AG04449 (cell line): ENCODE measurements at regions not wholly inside any gene's neighbourhood (a gene's known extent, or its start where the extent isn't known, plus 50 kb on each side); places are given as distances from the start of the nearest gene placed in this dataset.

Source experiments
- CTCF ChIA-PET: fragments of 350-600 bp; formaldehyde crosslinking; extraction: SDS; loops from one replicate; lab custom pipeline; 2021; ENCODE audit warnings: antibody characterized with exemption; lab: Yijun Ruan, JAX
- POLR2A ChIA-PET: fragments of 400-600, 350-600 bp; formaldehyde crosslinking; extraction: SDS; loops from one replicate; lab custom pipeline; 2020; ENCODE audit warnings: antibody characterized with exemption, inconsistent platforms; lab: Yijun Ruan, JAX
- DNase-seq: peaks from one replicate; pipeline ENCODE4 v3.0.0-alpha.2; 2010; ENCODE audit warnings: low read depth, low spot score
- H3K4me3 ChIP-seq: 2 replicates; pipeline ENCODE4 v1.5.1; 2011; ENCODE audit warnings: low read depth, mild to moderate bottlenecking, control low read depth, low read length
- CTCF ChIP-seq: IDR thresholded peaks from one replicate; pipeline ENCODE4 v1.5.1; 2011; ENCODE audit warnings: mild to moderate bottlenecking, moderate library complexity, low read length, control low read depth, inconsistent platforms; ENCODE audit not compliant: insufficient read depth; ENCODE audit errors: missing control alignments

DNA sequence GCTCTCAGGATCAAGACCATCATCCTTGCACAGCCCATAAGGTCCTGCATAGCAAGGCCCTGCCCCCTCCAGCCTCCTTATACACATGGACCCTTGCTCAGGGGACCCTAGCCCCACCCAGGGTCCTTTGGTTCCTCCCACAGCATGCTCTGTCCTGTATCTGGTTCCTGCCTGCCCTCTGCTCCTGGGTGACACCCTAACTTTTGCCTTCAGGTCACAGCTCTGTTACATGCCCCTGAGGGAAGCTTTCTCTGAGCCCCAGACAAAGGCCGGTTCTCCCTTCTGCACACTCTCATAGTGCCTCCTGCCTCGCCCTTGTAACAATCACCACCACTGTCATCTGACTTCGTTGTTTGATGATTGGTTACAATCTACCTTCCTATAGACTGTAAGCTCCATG lies 204.8 kb downstream of the SMAD2 start:
- H3K4me3 ChIP-seq = no peak overlapping the region
- DNase-seq = no peak
- TF ChIP-seq CTCF = no peak
- ChIA-PET CTCF (no interaction called here), POLR2A (no interaction called here)

GRCh38 chr18:47724186-47724975 lies 206.1 kb downstream of the SMAD2 start:
- DNase-seq = no peak
- POLR2A ChIA-PET = no interaction called here
- CTCF ChIA-PET = interaction anchor here (0.9 to 1.7 kb wide), 3 partner anchors 24 to 32 kb away, joined by 3 to 4 read pairs (median 4); no protein-coding TSS in a partner anchor
- no peak for TF ChIP-seq CTCF
- H3K4me3 ChIP-seq = no peak overlapping the region

- ChIA-PET CTCF (no interaction called here), POLR2A (no interaction called here)
- no peak for TF ChIP-seq CTCF
- no peak for DNase-seq
- no peak overlapping the region for H3K4me3 ChIP-seq
Measured at GRCh38 chr18:47721876-47722275, 208.6 kb downstream of the SMAD2 start.

- H3K4me3 ChIP-seq = no peak overlapping the region
- POLR2A ChIA-PET = no interaction called here
- TF ChIP-seq CTCF = no peak
- CTCF ChIA-PET = no interaction called here
- no peak for DNase-seq
Measured at GRCh38 chr18:47720741-47721140, 209.7 kb downstream of the SMAD2 start.

- CTCF ChIA-PET = no interaction called here
- POLR2A ChIA-PET = no interaction called here
Measured at GRCh38 chr18:47719096-47719780, 211.2 kb downstream of the SMAD2 start.

More at GRCh38 chr18:47719096-47719780, 211.2 kb downstream of the SMAD2 start:
- TF ChIP-seq CTCF = no peak
- no peak for DNase-seq
- H3K4me3 ChIP-seq = no peak overlapping the region
